K562 (cell line): ENCODE measurements at regions not wholly inside any gene's neighbourhood (a gene's known extent, or its start where the extent isn't known, plus 50 kb on each side); places are given as distances from the start of the nearest gene placed in this dataset.

Experiments
- ATAC-seq: fragments of 200-7000 bp; cut with Tn5 transposase; 3 replicates; pipeline ENCODE4 v1.9.1; 2020; ENCODE audit warnings: moderate library complexity
- BruUV-seq: library from RNA; stranded (reverse); fragments of 400-500 nt; replicated peaks from 2 replicates; lab custom pipeline; 2021; lab: Mats Ljungman, UMichigan
- CTCF ChIA-PET: fragments of 300-600 bp; formaldehyde crosslinking; extraction: SDS; loops from one replicate; lab custom pipeline; 2021; ENCODE audit warnings: low intra/inter-chr PET ratio; lab: Yijun Ruan, JAX
- POLR2A ChIA-PET: fragments of 300-600, 350-650 bp; sonication (Branson Sonifier 250); formaldehyde crosslinking; extraction: SDS; loops from one replicate; lab custom pipeline; 2021; ENCODE audit warnings: antibody characterized with exemption, inconsistent platforms; lab: Yijun Ruan, JAX
- DNase-seq, 4 experiments: peaks; one replicate each; pipeline versions ENCODE4 v3.0.0 to v3.0.0-alpha.2; 2011 to 2018; ENCODE audit warnings: low spot score in 3 of 4, mixed read lengths in 3 of 4; ENCODE audit errors: extremely low read depth in 1 of 4
- FAIRE-seq: peaks from 2 replicates; lab custom pipeline; 2011; peaks lifted over from hg19 to GRCh38; lab: Jason Lieb, UNC
- H2AFZ ChIP-seq: 2 replicates; pipeline ENCODE4 v1.6.0; 2011; ENCODE audit warnings: low read depth, low read length, control low read depth, inconsistent platforms
- H3K27ac ChIP-seq: fragments of 200-600 bp; 3 replicates; pipeline ENCODE4 v1.8.0; 2011; ENCODE audit warnings: low read depth, mild to moderate bottlenecking, control low read depth, inconsistent platforms, low read length, moderate library complexity, mixed read lengths; ENCODE audit errors: extremely low read depth
- H3K27me3 ChIP-seq, 2 experiments: fragments of 300-600 bp in 1 of 2; 2 replicates in 1 of 2; 3 replicates in 1 of 2; pipeline versions ENCODE4 v1.6.0 to v1.8.0; 2011; ENCODE audit warnings: inconsistent platforms in 2 of 2, low read length in 2 of 2, mild to moderate bottlenecking in 1 of 2, mixed read lengths in 1 of 2, moderate library complexity in 1 of 2; ENCODE audit not compliant: control insufficient read depth in 2 of 2, insufficient read depth in 2 of 2
- H3K36me3 ChIP-seq: fragments of 300-600 bp; 3 replicates; pipeline ENCODE4 v1.8.0; 2011; ENCODE audit warnings: mild to moderate bottlenecking, low read length, inconsistent platforms; ENCODE audit not compliant: control insufficient read depth, insufficient read depth
- H3K4me1 ChIP-seq, 2 experiments: fragments of 200-600 bp in 1 of 2; replicated peaks in 1 of 2; 2 replicates in 1 of 2; 3 replicates in 1 of 2; pipeline versions ENCODE4 v1.5.1 to v1.8.0; 2011; ENCODE audit warnings: inconsistent platforms in 2 of 2, low read length in 2 of 2, mild to moderate bottlenecking in 1 of 2, mixed read lengths in 1 of 2, moderate library complexity in 1 of 2; ENCODE audit not compliant: control insufficient read depth in 2 of 2, insufficient read depth in 2 of 2
- H3K4me2 ChIP-seq: 2 replicates; pipeline ENCODE4 v1.6.1; 2011; ENCODE audit warnings: low read length, control low read depth, inconsistent platforms, mixed read lengths; ENCODE audit not compliant: insufficient read depth
- H3K4me3 ChIP-seq: fragments of 200-600 bp; sonication (generic), shearing (Covaris generic); 2 replicates; pipeline ENCODE4 v1.5.1; 2016; ENCODE audit warnings: control low read depth, inconsistent platforms
- H3K79me2 ChIP-seq: fragments of 200-600 bp; 3 replicates; pipeline ENCODE4 v1.8.0; 2011; ENCODE audit warnings: low read length, inconsistent platforms; ENCODE audit not compliant: control insufficient read depth, insufficient read depth
- H3K9ac ChIP-seq, 2 experiments: 2 replicates each; pipeline versions ENCODE4 v1.6.0 to v1.6.1; 2011; ENCODE audit warnings: low read depth in 2 of 2, low read length in 2 of 2, control low read depth in 1 of 2, inconsistent platforms in 1 of 2, mild to moderate bottlenecking in 1 of 2, mixed read lengths in 1 of 2; ENCODE audit not compliant: insufficient read depth in 1 of 2
- H3K9me1 ChIP-seq: one replicate; pipeline ENCODE4 v1.6.0; 2011; ENCODE audit warnings: inconsistent platforms, mild to moderate bottlenecking, low read length, moderate library complexity; ENCODE audit not compliant: control insufficient read depth, insufficient read depth
- H3K9me3 ChIP-seq: replicated peaks from 2 replicates; pipeline ENCODE4 v1.5.1; 2011; ENCODE audit warnings: low read depth, low read length, inconsistent platforms; ENCODE audit not compliant: control insufficient read depth, insufficient read depth
- H4K20me1 ChIP-seq: replicated peaks from 2 replicates; pipeline ENCODE4 v1.6.1; 2011; ENCODE audit warnings: low read length, inconsistent platforms, mixed read lengths; ENCODE audit not compliant: control insufficient read depth, insufficient read depth
- BACH1 ChIP-seq: fragments of 200-800 bp; sonication (Bioruptor generic); IDR thresholded peaks from 2 replicates; pipeline ENCODE4 v1.6.1; 2016; ENCODE audit warnings: missing genetic modification characterization, missing compliant biosample characterization
- BMI1 ChIP-seq: fragments of 150-350 bp; IDR thresholded peaks from 2 replicates; pipeline ENCODE4 v1.6.1; 2014; ENCODE audit warnings: low read length
- CBX3 ChIP-seq, 2 experiments: IDR thresholded peaks; 1 replicate in 1 of 2; 2 replicates in 1 of 2; pipeline ENCODE4 v1.6.1; 2012; ENCODE audit warnings: inconsistent platforms in 2 of 2, low read length in 2 of 2, borderline replicate concordance in 1 of 2, control low read depth in 1 of 2
- GTF2F1 ChIP-seq: IDR thresholded peaks from 2 replicates; pipeline ENCODE4 v1.6.1; 2011; ENCODE audit warnings: low read depth, low read length, improper control_type of control experiment
- HDAC6 ChIP-seq: IDR thresholded peaks from 2 replicates; pipeline ENCODE4 v1.6.1; 2012; ENCODE audit warnings: low read depth, mild to moderate bottlenecking, control low read depth, inconsistent platforms, low read length, moderate library complexity
- HMGN3 ChIP-seq: IDR thresholded peaks from 2 replicates; pipeline ENCODE4 v1.6.1; 2011; ENCODE audit warnings: borderline replicate concordance, low read depth, mild to moderate bottlenecking, mixed read lengths, low read length; ENCODE audit not compliant: insufficient read length; ENCODE audit errors: extremely low read depth
- MYNN ChIP-seq, 2 experiments: sonication (generic); formaldehyde crosslinking in 1 of 2; IDR thresholded peaks; 2 replicates each; pipeline versions ENCODE4 v1.5.0 to v1.6.1; 2016 to 2020; ENCODE audit warnings: antibody characterized with exemption in 1 of 2, missing genetic modification reagents in 1 of 2
- PHF8 ChIP-seq: fragments of 200-600 bp; sonication (generic); IDR thresholded peaks from 2 replicates; pipeline ENCODE4 v1.6.1; 2012; ENCODE audit warnings: mixed run types, mild to moderate bottlenecking, inconsistent platforms, low read length, moderate library complexity, borderline replicate concordance
- SPI1 ChIP-seq: IDR thresholded peaks from 2 replicates; pipeline ENCODE4 v1.6.1; 2011; ENCODE audit warnings: low read depth, low read length, control low read depth, borderline replicate concordance
- TCF3 ChIP-seq: sonication (generic); formaldehyde crosslinking; IDR thresholded peaks from 2 replicates; pipeline ENCODE4 v1.4.0; 2020; ENCODE audit warnings: mild to moderate bottlenecking, missing genetic modification reagents
- ZBTB40 ChIP-seq, 2 experiments: fragments of 450-650 bp in 1 of 2; sonication (generic) in 1 of 2; formaldehyde crosslinking in 1 of 2; IDR thresholded peaks; 2 replicates each; pipeline versions ENCODE4 v1.7.1 to v1.9.0; 2016 to 2022; ENCODE audit warnings: inconsistent platforms in 1 of 2, mild to moderate bottlenecking in 1 of 2, missing genetic modification reagents in 1 of 2
- ZC3H8 ChIP-seq: fragments of 450-650 bp; IDR thresholded peaks from 2 replicates; pipeline ENCODE4 v1.6.1; 2017
- ZFP1 ChIP-seq: fragments of 450-650 bp; formaldehyde crosslinking; IDR thresholded peaks from 2 replicates; pipeline ENCODE4 v1.4.0; 2020; ENCODE audit warnings: mild to moderate bottlenecking, mixed read lengths
- ZNF589 ChIP-seq: fragments of 200-800 bp; sonication (Bioruptor generic); IDR thresholded peaks from 2 replicates; pipeline ENCODE4 v1.6.1; 2016; ENCODE audit warnings: low read depth, missing genetic modification characterization, missing compliant biosample characterization
- WGBS: fragments of 100-300 bp; shearing (Covaris generic); methylation state at CpG from one replicate; pipeline ENCODE4 v1.1.6; 2016; ENCODE audit warnings: low coverage, mixed read lengths; ENCODE audit not compliant: insufficient coverage; ENCODE audit errors: missing lambda C conversion rate; 5-methylcytosine and 5-hydroxymethylcytosine counted together
- in situ Hi-C: fragments of 300-500 bp; cut with MboI; formaldehyde crosslinking; loops from 4 replicates; pipeline ENCODE4 v1.15.0; 2018; ENCODE audit warnings: inconsistent platforms, mixed read lengths
- intact Hi-C: fragments of 100-400 bp; cut with micrococcal nuclease; formaldehyde crosslinking; loops from 2 replicates; pipeline ENCODE4 v1.14.2; 2022

- TF ChIP-seq MYNN (IDR thresholded peaks at IDR 0.05) (no peak), MYNN (CRISPR knock-in tag; IDR thresholded peaks at IDR 0.05) (no peak), ZBTB40 (IDR thresholded peaks at IDR 0.05) (no peak), ZBTB40 (CRISPR knock-in tag; IDR thresholded peaks at IDR 0.05) (no peak), ZFP1 (CRISPR knock-in tag) (no peak), CBX3 (IDR thresholded peaks at IDR 0.05; ENCODE audit: borderline replicate concordance in 1 of 2, low read length in 2 of 2) (no peak), BACH1 (tag) (no peak), PHF8 (no peak), TCF3 (CRISPR knock-in tag) (no peak), HMGN3 (no peak), BMI1 (no peak), HDAC6 (no peak), GTF2F1 (no peak), ZC3H8 (no peak), SPI1 (no peak), ZNF589 (CRISPR knock-in tag) (no peak)
- no peak for DNase-seq
- H3K36me3 ChIP-seq: no peaks in the 10 kb centered on the region
- POLR2A ChIA-PET: no interaction called here
- no peak for ATAC-seq
- H3K4me3 ChIP-seq: no peak overlapping the region
- H2AFZ ChIP-seq: no peak overlapping the region
- H3K27me3 ChIP-seq: no peaks in the 10 kb centered on the region
- no peak overlapping the region for H3K4me2 ChIP-seq
- in situ Hi-C loops (no loop called here), intact Hi-C loops (no loop called here)
- CTCF ChIA-PET: no interaction called here
- FAIRE-seq: no peak
- H3K9ac ChIP-seq: no peak overlapping the region
- peaks cover 0 to 10% of the 10 kb centered on the region in 2 experiments; a peak in 3 of 5 replicates for H3K4me1 ChIP-seq
- no peak overlapping the region for H3K27ac ChIP-seq
- no peaks in the 10 kb centered on the region for H3K79me2 ChIP-seq
- H3K9me3 ChIP-seq: no peaks in the 10 kb centered on the region
- H3K9me1 ChIP-seq: no peaks in the 10 kb centered on the region
- no peaks in the 10 kb centered on the region for H4K20me1 ChIP-seq
- WGBS: 17% methylated on average over 1 of the region's 1 CpG
- BruUV-seq: no TSS peak
Observed at GRCh38 chr10:89075631-89076030, 85.0 kb downstream of the FAS start.
